ENCODE measurements at regions not wholly inside any gene's neighbourhood (a gene's known extent, or its start where the extent isn't known, plus 50 kb on each side); places are given as distances from the start of the nearest gene placed in this dataset.
"Not testable (repeated sequence)": the region's sequence is repeated elsewhere in the genome, so short reads cannot be mapped to it uniquely, and the experiment has no call there.

- no peak for DNase-seq
Observed at GRCh38 chr3:95215437-95215957, 1152.6 kb downstream of the NSUN3 start.

GRCh38 chr3:95217661-95218060 is 1154.8 kb downstream of the NSUN3 start:
- DNase-seq: no peak

- no peak for DNase-seq
Observed at GRCh38 chr3:95218484-95218883, 1155.6 kb downstream of the NSUN3 start.

GRCh38 chr3:95226437-95226836 is 1163.6 kb downstream of the NSUN3 start:
- DNase-seq: no peak

- DNase-seq: no peak
Observed at GRCh38 chr3:95227092-95227491, 1164.2 kb downstream of the NSUN3 start.

GRCh38 chr3:95228416-95228815 is 1165.6 kb downstream of the NSUN3 start:
- no peak for DNase-seq

GRCh38 chr3:95235916-95236315 is 1173.1 kb downstream of the NSUN3 start:
- no peak for DNase-seq

GRCh38 chr3:95237783-95238182 is 1174.9 kb downstream of the NSUN3 start:
- no peak for DNase-seq

GRCh38 chr3:95240395-95240794 is 1177.5 kb downstream of the NSUN3 start:
- DNase-seq: no peak

- not testable (repeated sequence) for DNase-seq
Observed at GRCh38 chr3:95241256-95241655, 1178.4 kb downstream of the NSUN3 start.

GRCh38 chr3:95246413-95246812 is 1183.6 kb downstream of the NSUN3 start:
- DNase-seq: no peak

- DNase-seq: no peak
Observed at GRCh38 chr3:95254061-95254460, 1191.2 kb downstream of the NSUN3 start.

- DNase-seq: no peak
Observed at GRCh38 chr3:95254758-95255157, 1191.9 kb downstream of the NSUN3 start.

GRCh38 chr3:95265129-95265528 is 1202.3 kb downstream of the NSUN3 start:
- no peak for DNase-seq

GRCh38 chr3:95271395-95271794 is 1208.5 kb downstream of the NSUN3 start:
- no peak for DNase-seq

GRCh38 chr3:95272166-95272565 is 1209.3 kb downstream of the NSUN3 start:
- no peak for DNase-seq

- no peak for DNase-seq
Observed at GRCh38 chr3:95272781-95273180, 1209.9 kb downstream of the NSUN3 start.

- DNase-seq: no peak
Observed at GRCh38 chr3:95277613-95278012, 1214.8 kb downstream of the NSUN3 start.

- no peak for DNase-seq
Observed at GRCh38 chr3:95280711-95281352, 1218.0 kb downstream of the NSUN3 start.

- no peak for DNase-seq
Observed at GRCh38 chr3:95289295-95289694, 1226.4 kb downstream of the NSUN3 start.

- no peak for DNase-seq
Observed at GRCh38 chr3:95297581-95297980, 1234.7 kb downstream of the NSUN3 start.

- DNase-seq: no peak
Observed at GRCh38 chr3:95302044-95302443, 1239.2 kb downstream of the NSUN3 start.

- DNase-seq: no peak
Observed at GRCh38 chr3:95310560-95310959, 1247.7 kb downstream of the NSUN3 start.

GRCh38 chr3:95311272-95311671 is 1248.4 kb downstream of the NSUN3 start:
- DNase-seq: no peak

GRCh38 chr3:95312650-95313049 is 1249.8 kb downstream of the NSUN3 start:
- no peak for DNase-seq

Data from stimulated activated CD4-positive, alpha-beta T cell treated with anti-CD3 and anti-CD28 coated beads, Interleukin-1b, Interleukin-23, amount 100 ng/mL, for 48 hours (primary cell).